ENCODE measurements at regions not wholly inside any gene's neighbourhood (a gene's known extent, or its start where the extent isn't known, plus 50 kb on each side); places are given as distances from the start of the nearest gene placed in this dataset.

DNA sequence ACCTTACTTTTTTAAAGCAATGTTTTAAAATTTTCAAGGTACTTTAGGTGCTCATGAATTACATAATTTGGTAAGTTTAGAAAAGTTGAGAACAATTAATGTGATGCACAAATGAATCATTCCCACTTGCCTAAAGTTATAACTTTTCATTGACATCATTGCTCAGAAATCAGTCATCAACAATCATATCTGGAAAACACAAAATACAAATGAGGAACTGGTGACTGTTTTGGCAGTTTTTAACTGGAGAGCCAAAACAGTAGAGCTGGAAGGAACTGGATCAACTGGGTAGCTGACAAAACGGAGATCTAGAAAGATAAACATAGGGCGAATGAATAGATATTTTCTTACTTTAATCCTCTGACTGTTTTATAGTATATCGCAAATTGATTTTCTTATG, 767.1 kb downstream of the IGSF11 start:
- DNase-seq (ENCODE audit: low read depth): no peak
- TF ChIP-seq, protein P1, sequence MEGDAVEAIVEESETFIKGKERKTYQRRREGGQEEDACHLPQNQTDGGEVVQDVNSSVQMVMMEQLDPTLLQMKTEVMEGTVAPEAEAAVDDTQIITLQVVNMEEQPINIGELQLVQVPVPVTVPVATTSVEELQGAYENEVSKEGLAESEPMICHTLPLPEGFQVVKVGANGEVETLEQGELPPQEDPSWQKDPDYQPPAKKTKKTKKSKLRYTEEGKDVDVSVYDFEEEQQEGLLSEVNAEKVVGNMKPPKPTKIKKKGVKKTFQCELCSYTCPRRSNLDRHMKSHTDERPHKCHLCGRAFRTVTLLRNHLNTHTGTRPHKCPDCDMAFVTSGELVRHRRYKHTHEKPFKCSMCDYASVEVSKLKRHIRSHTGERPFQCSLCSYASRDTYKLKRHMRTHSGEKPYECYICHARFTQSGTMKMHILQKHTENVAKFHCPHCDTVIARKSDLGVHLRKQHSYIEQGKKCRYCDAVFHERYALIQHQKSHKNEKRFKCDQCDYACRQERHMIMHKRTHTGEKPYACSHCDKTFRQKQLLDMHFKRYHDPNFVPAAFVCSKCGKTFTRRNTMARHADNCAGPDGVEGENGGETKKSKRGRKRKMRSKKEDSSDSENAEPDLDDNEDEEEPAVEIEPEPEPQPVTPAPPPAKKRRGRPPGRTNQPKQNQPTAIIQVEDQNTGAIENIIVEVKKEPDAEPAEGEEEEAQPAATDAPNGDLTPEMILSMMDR (IDR thresholded peaks at IDR 0.05; ENCODE audit: low read depth, low read length, missing control alignments): no peak
- H3K4me3 ChIP-seq (ENCODE audit: low read depth, low read length): no peak overlapping the region

DNA sequence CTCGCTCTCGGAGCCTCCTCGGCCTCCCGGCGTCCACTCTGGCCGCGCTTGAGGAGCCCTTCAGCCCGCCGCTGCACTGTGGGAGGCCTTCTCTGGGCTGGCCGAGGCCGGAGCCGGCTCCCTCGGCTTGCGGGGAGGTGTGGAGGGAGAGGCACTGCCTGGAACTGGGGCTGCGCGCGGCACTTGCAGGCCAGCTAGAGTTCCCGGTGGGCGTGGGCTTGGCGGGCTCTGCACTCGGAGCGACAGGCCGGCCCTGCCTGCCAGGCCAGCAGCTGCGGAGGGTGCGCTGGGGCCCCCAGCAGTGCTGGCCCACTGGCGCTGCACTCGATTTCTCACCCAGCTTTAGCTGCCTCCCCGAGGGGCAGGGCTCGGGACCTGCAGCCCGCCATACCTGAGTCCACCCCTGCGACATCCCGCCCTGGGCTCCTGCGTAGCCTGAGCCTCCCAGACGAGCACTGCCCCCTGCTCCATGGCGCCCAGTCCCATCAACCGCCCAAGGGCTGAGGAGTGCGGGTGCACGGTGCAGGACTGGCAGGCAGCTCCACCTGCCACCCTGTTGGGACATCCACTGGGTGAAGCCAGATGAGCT, 765.0 kb downstream of the IGSF11 start:
- no peak for DNase-seq (ENCODE audit: low read depth)
- TF ChIP-seq, protein P1 (IDR thresholded peaks at IDR 0.05; ENCODE audit: low read depth, low read length, missing control alignments): no peak
- H3K4me3 ChIP-seq (ENCODE audit: low read depth, low read length): no peak overlapping the region

DNA sequence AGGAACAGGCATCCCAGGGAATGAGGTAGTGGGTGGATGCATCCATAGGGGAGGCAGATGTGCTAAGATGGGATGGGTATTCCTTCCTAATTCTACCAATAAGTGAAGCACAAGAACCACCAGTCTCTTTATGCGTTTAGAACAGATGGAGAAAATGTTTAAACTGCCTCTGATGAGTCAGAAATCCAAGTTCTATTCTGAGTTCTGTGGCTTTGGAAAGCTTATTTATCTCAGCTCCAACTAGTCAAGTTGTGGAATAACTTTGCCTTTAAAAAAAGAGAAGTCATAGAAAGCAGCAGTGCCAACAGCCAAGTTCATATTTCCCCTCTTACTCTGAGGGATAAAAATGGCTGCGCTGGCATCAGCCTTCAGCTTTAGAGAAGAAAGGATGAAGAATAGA, 761.7 kb downstream of the IGSF11 start:
- DNase-seq (ENCODE audit: low read depth): no peak
- H3K4me3 ChIP-seq (ENCODE audit: low read depth, low read length): no peak overlapping the region
- TF ChIP-seq, protein P1 (IDR thresholded peaks at IDR 0.05; ENCODE audit: low read depth, low read length, missing control alignments): no peak

DNA sequence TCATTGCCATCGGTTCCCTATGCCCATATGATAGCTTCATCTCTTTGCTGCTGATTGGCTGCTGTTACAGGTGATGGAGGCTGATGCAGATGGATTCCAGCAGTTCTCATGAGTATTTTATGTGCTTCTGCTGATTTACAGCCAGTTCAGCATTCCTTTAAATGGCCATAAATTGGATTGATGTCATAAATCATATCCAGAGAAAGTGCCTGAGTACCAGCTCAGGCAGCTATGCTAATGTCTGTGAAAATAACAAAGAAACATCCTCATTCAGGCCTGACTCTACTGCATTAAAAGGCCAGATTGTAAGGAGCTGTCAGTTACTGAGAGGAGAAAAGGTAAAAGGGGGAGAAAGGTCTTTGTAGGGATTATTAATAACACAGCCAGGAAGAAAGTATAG, 756.8 kb downstream of the IGSF11 start:
- TF ChIP-seq, protein P1 (IDR thresholded peaks at IDR 0.05; ENCODE audit: low read depth, low read length, missing control alignments): no peak
- DNase-seq (ENCODE audit: low read depth): no peak
- no peak overlapping the region for H3K4me3 ChIP-seq (ENCODE audit: low read depth, low read length)

DNA sequence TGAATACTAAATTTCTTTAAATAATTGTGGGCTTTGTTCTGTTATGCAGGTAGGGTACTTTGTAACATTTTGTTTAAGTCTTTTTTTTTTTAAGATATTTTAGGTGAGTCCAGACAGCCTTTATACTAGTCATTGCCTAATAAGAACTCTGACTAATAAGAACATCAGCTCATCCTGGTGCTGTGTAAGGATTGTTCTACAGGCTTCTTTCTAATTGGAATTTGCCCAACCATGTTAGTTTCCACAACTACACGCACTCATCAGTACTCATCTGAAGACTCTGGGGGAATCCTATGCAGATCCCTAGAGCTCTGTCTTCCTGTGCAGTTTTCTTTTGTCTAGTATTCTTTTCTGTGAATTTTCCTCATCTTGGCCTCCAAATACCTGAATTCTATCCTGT, 741.8 kb downstream of the IGSF11 start:
- TF ChIP-seq, protein P1 (IDR thresholded peaks at IDR 0.05; ENCODE audit: low read depth, low read length, missing control alignments): no peak
- no peak for DNase-seq (ENCODE audit: low read depth)
- H3K4me3 ChIP-seq (ENCODE audit: low read depth, low read length): no peak overlapping the region

DNA sequence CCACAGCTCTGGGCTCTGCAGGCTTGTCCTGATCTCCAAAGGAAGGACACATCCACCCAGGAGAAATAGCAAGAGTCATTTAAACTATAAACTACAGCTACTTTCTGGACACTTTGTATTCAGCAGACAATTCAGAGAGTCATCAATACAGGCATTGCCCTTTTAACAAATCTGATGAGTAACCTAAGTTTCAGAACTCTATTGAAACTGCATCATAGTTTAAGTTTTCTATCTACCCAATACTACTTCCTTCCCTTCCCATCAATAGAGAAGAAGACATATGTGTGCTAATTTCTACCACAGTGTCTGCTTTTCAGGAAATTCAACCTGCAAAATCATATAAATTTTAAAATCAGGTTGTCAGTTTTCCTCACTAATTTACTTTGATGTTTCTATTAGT, 736.5 kb downstream of the IGSF11 start:
- H3K4me3 ChIP-seq (ENCODE audit: low read depth, low read length): no peak overlapping the region

DNA sequence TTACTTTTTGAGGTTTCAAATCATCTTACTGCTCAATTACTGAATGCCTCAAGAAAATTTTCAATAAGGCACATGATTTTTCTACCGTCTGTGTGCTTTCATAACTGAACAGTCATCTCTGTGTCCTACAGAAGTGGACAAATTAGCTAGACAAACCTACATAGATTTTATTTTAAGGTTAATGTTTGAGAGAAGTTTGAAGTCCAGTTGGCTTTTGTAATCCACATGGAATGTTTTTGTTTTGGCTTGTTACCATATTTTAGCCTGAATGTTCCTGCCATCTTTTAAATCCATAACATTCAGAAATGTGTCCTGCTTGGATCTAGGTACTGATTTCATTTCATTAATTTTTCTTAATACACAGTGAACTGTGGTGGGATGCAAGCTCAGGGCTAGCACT, 730.1 kb downstream of the IGSF11 start:
- no peak overlapping the region for H3K4me3 ChIP-seq (ENCODE audit: low read depth, low read length)
- no peak for DNase-seq (ENCODE audit: low read depth)
- TF ChIP-seq, protein P1 (IDR thresholded peaks at IDR 0.05; ENCODE audit: low read depth, low read length, missing control alignments): no peak

More for the DNA sequence above, 736.5 kb downstream of the IGSF11 start:
- DNase-seq (ENCODE audit: low read depth): no peak
- TF ChIP-seq, protein P1 (IDR thresholded peaks at IDR 0.05; ENCODE audit: low read depth, low read length, missing control alignments): no peak

Measured in GM12864 (cell line).